ENCODE measurements at regions not wholly inside any gene's neighbourhood (a gene's known extent, or its start where the extent isn't known, plus 50 kb on each side); places are given as distances from the start of the nearest gene placed in this dataset.

GRCh38 chr17:77353684-77354419 is 213.1 kb downstream of the SEC14L1 start (continued):
- TF ChIP-seq CHD7 (IDR thresholded peaks at IDR 0.05; ENCODE audit: insufficient replicate concordance, low read length) (no peak), SIN3A (conservative IDR thresholded peaks at IDR 0.05 in 1 of 2, IDR thresholded peaks at IDR 0.05 in 1 of 2; ENCODE audit: low read depth in 1 of 2, low read length in 2 of 2) (no peak), MAFK (IDR thresholded peaks at IDR 0.05; ENCODE audit: low read depth, low read length) (no peak), TEAD4 (IDR thresholded peaks at IDR 0.05; ENCODE audit: low read depth, low read length) (no peak)
- TF ChIP-seq, protein P1, sequence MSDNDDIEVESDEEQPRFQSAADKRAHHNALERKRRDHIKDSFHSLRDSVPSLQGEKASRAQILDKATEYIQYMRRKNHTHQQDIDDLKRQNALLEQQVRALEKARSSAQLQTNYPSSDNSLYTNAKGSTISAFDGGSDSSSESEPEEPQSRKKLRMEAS (IDR thresholded peaks at IDR 0.05) = no peak
